ENCODE measurements at regions not wholly inside any gene's neighbourhood (a gene's known extent, or its start where the extent isn't known, plus 50 kb on each side); places are given as distances from the start of the nearest gene placed in this dataset.
"Not testable (repeated sequence)": the region's sequence is repeated elsewhere in the genome, so short reads cannot be mapped to it uniquely, and the experiment has no call there.

- in situ Hi-C loops (cut with MboI; ENCODE audit: low pct_unique_long_range_greater_than_20kb, low sequenced_read_pairs, unreplicated experiment) = no loop called here
- no peak for TF ChIP-seq CTCF (IDR thresholded peaks at IDR 0.05; ENCODE audit: extremely low read depth, insufficient read depth, missing control alignments)
- DNase-seq (ENCODE audit: low spot score) = no peak
Observed at GRCh38 chr4:157701695-157701994, 471.2 kb downstream of the GASK1B start.

GRCh38 chr4:157700898-157701694, 471.7 kb downstream of the GASK1B start:
- TF ChIP-seq CTCF (IDR thresholded peaks at IDR 0.05; ENCODE audit: extremely low read depth, insufficient read depth, missing control alignments) = no peak
- DNase-seq (ENCODE audit: low spot score) = no peak
- in situ Hi-C loops (cut with MboI; ENCODE audit: low pct_unique_long_range_greater_than_20kb, low sequenced_read_pairs, unreplicated experiment) = no loop called here

- no peak for DNase-seq (ENCODE audit: low spot score)
- in situ Hi-C loops (cut with MboI; ENCODE audit: low pct_unique_long_range_greater_than_20kb, low sequenced_read_pairs, unreplicated experiment) = no loop called here
Observed at GRCh38 chr4:157689476-157689875, 468.9 kb downstream of the GRIA2 start.

GRCh38 chr4:157687971-157688370, 467.4 kb downstream of the GRIA2 start:
- DNase-seq (ENCODE audit: low spot score) = no peak
- no peak for TF ChIP-seq CTCF (IDR thresholded peaks at IDR 0.05; ENCODE audit: extremely low read depth, insufficient read depth, missing control alignments)
- in situ Hi-C loops (cut with MboI; ENCODE audit: low pct_unique_long_range_greater_than_20kb, low sequenced_read_pairs, unreplicated experiment) = no loop called here

More at GRCh38 chr4:157689476-157689875, 468.9 kb downstream of the GRIA2 start:
- TF ChIP-seq CTCF (IDR thresholded peaks at IDR 0.05; ENCODE audit: extremely low read depth, insufficient read depth, missing control alignments) = no peak

GRCh38 chr4:157679326-157679725, 458.8 kb downstream of the GRIA2 start:
- DNase-seq (ENCODE audit: low spot score); in situ Hi-C loops (cut with MboI; ENCODE audit: low pct_unique_long_range_greater_than_20kb, low sequenced_read_pairs, unreplicated experiment): not testable (repeated sequence)

- no peak for TF ChIP-seq CTCF (IDR thresholded peaks at IDR 0.05; ENCODE audit: extremely low read depth, insufficient read depth, missing control alignments)
- in situ Hi-C loops (cut with MboI; ENCODE audit: low pct_unique_long_range_greater_than_20kb, low sequenced_read_pairs, unreplicated experiment) = no loop called here
- no peak for DNase-seq (ENCODE audit: low spot score)
Observed at GRCh38 chr4:157678478-157678877, 457.9 kb downstream of the GRIA2 start.

GRCh38 chr4:157674699-157675098, 454.2 kb downstream of the GRIA2 start:
- in situ Hi-C loops (cut with MboI; ENCODE audit: low pct_unique_long_range_greater_than_20kb, low sequenced_read_pairs, unreplicated experiment) = no loop called here
- TF ChIP-seq CTCF (IDR thresholded peaks at IDR 0.05; ENCODE audit: extremely low read depth, insufficient read depth, missing control alignments) = no peak
- DNase-seq (ENCODE audit: low spot score) = no peak

Data from GM13977 (cell line).